Panc1 (cell line): ENCODE measurements at regions not wholly inside any gene's neighbourhood (a gene's known extent, or its start where the extent isn't known, plus 50 kb on each side); places are given as distances from the start of the nearest gene placed in this dataset.

ENCODE experiments used
- ATAC-seq: fragments of 200-7000 bp; cut with Tn5 transposase; 2 replicates; pipeline ENCODE4 v1.9.1; 2020; ENCODE audit warnings: mild to moderate bottlenecking, moderate library complexity
- BruUV-seq: library from RNA; stranded (reverse); fragments of 400-500 nt; replicated peaks from 2 replicates; lab custom pipeline; 2021; lab: Mats Ljungman, UMichigan
- CTCF ChIA-PET: fragments of 300-600 bp; sonication (Branson Sonifier 250); formaldehyde crosslinking; loops from one replicate; lab custom pipeline; 2022; ENCODE audit warnings: antibody characterized with exemption; lab: Charles Lee
- POLR2A ChIA-PET: fragments of 300-600 bp; sonication (Branson Sonifier 250); formaldehyde crosslinking; loops from one replicate; lab custom pipeline; 2022; ENCODE audit warnings: antibody characterized with exemption; lab: Charles Lee
- DNase-seq: peaks from one replicate; pipeline ENCODE4 v3.0.0-alpha.2; 2010; ENCODE audit warnings: low read depth, low spot score
- H3K27ac ChIP-seq: 2 replicates; pipeline ENCODE4 v1.5.1; 2011; ENCODE audit warnings: mild to moderate bottlenecking, low read length, inconsistent platforms
- H3K27me3 ChIP-seq: fragments of 200-500 bp; sonication (Bioruptor generic); 2 replicates; pipeline ENCODE4 v1.6.0; 2014; ENCODE audit warnings: low read length, inconsistent platforms; ENCODE audit not compliant: control insufficient read depth, insufficient read depth
- H3K36me3 ChIP-seq: fragments of 200-500 bp; sonication (Bioruptor generic); 2 replicates; pipeline ENCODE4 v1.5.1; 2014; ENCODE audit warnings: inconsistent platforms, mild to moderate bottlenecking, low read length, moderate library complexity; ENCODE audit not compliant: control insufficient read depth, insufficient read depth
- H3K4me1 ChIP-seq: 2 replicates; pipeline ENCODE4 v1.5.1; 2011; ENCODE audit warnings: inconsistent platforms, mild to moderate bottlenecking, low read length, moderate library complexity; ENCODE audit not compliant: control insufficient read depth, insufficient read depth
- H3K4me3 ChIP-seq, 2 experiments: 2 replicates each; pipeline ENCODE4 v1.5.1; 2011 to 2012; ENCODE audit warnings: low read depth in 2 of 2, low read length in 2 of 2, mild to moderate bottlenecking in 2 of 2, inconsistent platforms in 1 of 2, moderate library complexity in 1 of 2
- H3K9me3 ChIP-seq: fragments of 200-500 bp; sonication (Bioruptor generic); 2 replicates; pipeline ENCODE4 v1.5.1; 2014; ENCODE audit warnings: low read depth, mild to moderate bottlenecking, inconsistent platforms, low read length, moderate library complexity; ENCODE audit not compliant: control insufficient read depth, insufficient read depth
- CTCF ChIP-seq: fragments of 450-650 bp; IDR thresholded peaks from 2 replicates; pipeline ENCODE4 v1.5.1; 2017; ENCODE audit warnings: mild to moderate bottlenecking
- POLR2AphosphoS5 ChIP-seq: IDR thresholded peaks from 2 replicates; pipeline ENCODE4 v1.6.1; 2012; ENCODE audit warnings: mild to moderate bottlenecking, low read depth, low read length, moderate library complexity
- REST ChIP-seq, 2 experiments: IDR thresholded peaks; 2 replicates each; pipeline ENCODE4 v1.6.1; 2011 to 2012; ENCODE audit warnings: low read depth in 2 of 2, control low read depth in 1 of 2, low read length in 1 of 2, mild to moderate bottlenecking in 1 of 2, moderate library complexity in 1 of 2; ENCODE audit not compliant: insufficient read depth in 1 of 2
- SIN3A ChIP-seq: IDR thresholded peaks from 2 replicates; pipeline ENCODE4 v1.6.1; 2012; ENCODE audit warnings: low read depth, mild to moderate bottlenecking, low read length, moderate library complexity, borderline replicate concordance; ENCODE audit not compliant: insufficient read depth
- TCF7L2 ChIP-seq: IDR thresholded peaks from 2 replicates; pipeline ENCODE4 v1.6.1; 2011; ENCODE audit warnings: mild to moderate bottlenecking, low read depth, low read length, inconsistent platforms
- in situ Hi-C: cut with HindIII; loops from 2 replicates; pipeline ENCODE4 v1.10.0; 2016; ENCODE audit warnings: low sequenced_read_pairs, low pct_unique_long_range_greater_than_20kb
- intact Hi-C: fragments of 100-400 bp; cut with micrococcal nuclease; formaldehyde crosslinking; loops from one replicate; pipeline ENCODE4 v1.10.0; 2022; ENCODE audit not compliant: unreplicated experiment

GRCh38 chr10:87603196-87603595 lies 56.5 kb upstream of the PAPSS2 start:
- in situ Hi-C loops (no loop called here), intact Hi-C loops (no loop called here)
- ATAC-seq (0 out of 2 replicates have a peak, but pooled peaks have one; percentile 56), DNase-seq (no peak)
- CTCF ChIA-PET: no interaction called here
- no peak overlapping the region for H3K4me3 ChIP-seq
- BruUV-seq: no TSS peak
- POLR2A ChIA-PET: no interaction called here
- H3K27me3 ChIP-seq: no peaks in the 10 kb centered on the region
- TF ChIP-seq CTCF (no peak), TCF7L2 (no peak), POLR2AphosphoS5 (no peak), REST (IDR thresholded peaks at IDR 0.05; ENCODE audit: insufficient read depth in 1 of 2, low read depth in 2 of 2, low read length in 1 of 2) (no peak), SIN3A (no peak)
- H3K4me1 ChIP-seq: no peaks in the 10 kb centered on the region; the same call in 1 of the 2 replicates
- no peaks in the 10 kb centered on the region for H3K36me3 ChIP-seq
- no peak overlapping the region for H3K27ac ChIP-seq
- H3K9me3 ChIP-seq: no peaks in the 10 kb centered on the region

GRCh38 chr10:87603769-87604168 lies 55.9 kb upstream of the PAPSS2 start:
- intact Hi-C loops: no loop called here

More at GRCh38 chr10:87603769-87604168, 55.9 kb upstream of the PAPSS2 start:
- ChIA-PET POLR2A (no interaction called here), CTCF (no interaction called here)
- DNase-seq: no peak
- no peaks in the 10 kb centered on the region for H3K27me3 ChIP-seq
- no peaks in the 10 kb centered on the region for H3K9me3 ChIP-seq
- H3K4me3 ChIP-seq: no peak overlapping the region
- in situ Hi-C loops: no loop called here
- H3K27ac ChIP-seq: no peak overlapping the region
- no peaks in the 10 kb centered on the region for H3K36me3 ChIP-seq
- no peak for TF ChIP-seq TCF7L2
- no peak for TF ChIP-seq POLR2AphosphoS5
- no peak for TF ChIP-seq CTCF
- no peak for TF ChIP-seq REST (IDR thresholded peaks at IDR 0.05; ENCODE audit: insufficient read depth in 1 of 2, low read depth in 2 of 2, low read length in 1 of 2)
- no peak for TF ChIP-seq SIN3A
- H3K4me1 ChIP-seq: no peaks in the 10 kb centered on the region; the same call in 1 of the 2 replicates
- ATAC-seq: no peak
- BruUV-seq: no TSS peak
